Bronchial epithelial cell (primary cell): ENCODE measurements at regions not wholly inside any gene's neighbourhood (a gene's known extent, or its start where the extent isn't known, plus 50 kb on each side); places are given as distances from the start of the nearest gene placed in this dataset.
"Not testable (repeated sequence)": the region's sequence is repeated elsewhere in the genome, so short reads cannot be mapped to it uniquely, and the experiment has no call there.

ENCODE experiments used
- DNase-seq: peaks from one replicate; pipeline ENCODE4 v3.0.0-alpha.2; 2010; ENCODE audit warnings: low read depth
- FAIRE-seq: peaks from 2 replicates; lab custom pipeline; 2011; peaks lifted over from hg19 to GRCh38; lab: Jason Lieb, UNC
- H3K27me3 ChIP-seq: 2 replicates; pipeline ENCODE4 v1.5.1; 2011; ENCODE audit warnings: low read length; ENCODE audit not compliant: control insufficient read depth, insufficient read depth
- H3K36me3 ChIP-seq: 2 replicates; pipeline ENCODE4 v1.5.1; 2011; ENCODE audit warnings: low read length; ENCODE audit not compliant: control insufficient read depth, insufficient read depth
- H3K4me3 ChIP-seq: 2 replicates; pipeline ENCODE4 v1.5.1; 2011; ENCODE audit warnings: mild to moderate bottlenecking, low read depth, low read length, control low read depth
- TF ChIP-seq, protein P1 (sequence below): IDR thresholded peaks from 2 replicates; pipeline ENCODE4 v1.5.1; 2011; ENCODE audit warnings: mild to moderate bottlenecking, moderate library complexity, low read length, control low read depth, inconsistent platforms; ENCODE audit not compliant: insufficient read depth, severe bottlenecking

DNA sequence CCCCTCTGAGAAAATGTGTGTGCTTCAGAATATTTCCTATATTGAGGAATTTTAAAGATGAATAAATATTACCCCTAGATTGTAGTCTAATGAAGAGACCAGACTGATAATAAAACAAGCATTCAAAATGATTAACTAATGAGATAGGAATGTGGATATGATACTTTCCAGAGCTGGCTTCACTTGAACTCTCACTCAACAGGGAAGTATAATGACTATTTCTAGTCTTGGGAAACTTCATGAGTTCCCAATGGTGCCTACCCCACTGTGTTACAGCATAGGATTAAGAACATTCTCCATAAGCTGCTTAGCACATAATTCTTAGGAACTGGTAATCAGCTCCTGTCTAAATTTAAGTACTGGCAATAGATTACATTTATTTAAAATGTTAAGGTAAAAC is 261.5 kb upstream of the ZNF385D start:
- TF ChIP-seq, protein P1, sequence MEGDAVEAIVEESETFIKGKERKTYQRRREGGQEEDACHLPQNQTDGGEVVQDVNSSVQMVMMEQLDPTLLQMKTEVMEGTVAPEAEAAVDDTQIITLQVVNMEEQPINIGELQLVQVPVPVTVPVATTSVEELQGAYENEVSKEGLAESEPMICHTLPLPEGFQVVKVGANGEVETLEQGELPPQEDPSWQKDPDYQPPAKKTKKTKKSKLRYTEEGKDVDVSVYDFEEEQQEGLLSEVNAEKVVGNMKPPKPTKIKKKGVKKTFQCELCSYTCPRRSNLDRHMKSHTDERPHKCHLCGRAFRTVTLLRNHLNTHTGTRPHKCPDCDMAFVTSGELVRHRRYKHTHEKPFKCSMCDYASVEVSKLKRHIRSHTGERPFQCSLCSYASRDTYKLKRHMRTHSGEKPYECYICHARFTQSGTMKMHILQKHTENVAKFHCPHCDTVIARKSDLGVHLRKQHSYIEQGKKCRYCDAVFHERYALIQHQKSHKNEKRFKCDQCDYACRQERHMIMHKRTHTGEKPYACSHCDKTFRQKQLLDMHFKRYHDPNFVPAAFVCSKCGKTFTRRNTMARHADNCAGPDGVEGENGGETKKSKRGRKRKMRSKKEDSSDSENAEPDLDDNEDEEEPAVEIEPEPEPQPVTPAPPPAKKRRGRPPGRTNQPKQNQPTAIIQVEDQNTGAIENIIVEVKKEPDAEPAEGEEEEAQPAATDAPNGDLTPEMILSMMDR = no peak
- Histone ChIP-seq H3K36me3 (no peaks in the 10 kb centered on the region), H3K4me3 (no peak overlapping the region), H3K27me3 (no peaks in the 10 kb centered on the region)
- FAIRE-seq = no peak
- peak; percentile 40 for DNase-seq

DNA sequence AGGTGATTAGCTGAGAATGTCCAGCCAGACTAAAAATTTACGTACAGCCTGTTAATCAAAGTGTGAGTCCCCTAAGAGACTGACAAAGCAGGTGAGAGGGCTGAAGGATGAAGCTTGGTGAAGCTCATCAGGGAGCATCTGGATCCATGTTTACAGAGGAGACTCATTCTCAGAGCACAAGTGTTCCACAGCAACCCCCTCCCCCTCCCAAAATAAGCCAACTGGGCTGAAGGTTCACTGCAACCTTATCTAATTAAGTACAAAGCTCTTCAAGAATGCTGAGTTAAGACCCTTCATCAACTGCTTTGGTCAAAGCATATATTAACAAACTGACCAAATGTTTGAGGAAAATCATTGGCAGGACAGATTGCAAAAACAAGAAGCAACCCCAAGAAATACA is 262.6 kb upstream of the ZNF385D start:
- no peak overlapping the region for H3K4me3 ChIP-seq
- no peak for FAIRE-seq

DNA sequence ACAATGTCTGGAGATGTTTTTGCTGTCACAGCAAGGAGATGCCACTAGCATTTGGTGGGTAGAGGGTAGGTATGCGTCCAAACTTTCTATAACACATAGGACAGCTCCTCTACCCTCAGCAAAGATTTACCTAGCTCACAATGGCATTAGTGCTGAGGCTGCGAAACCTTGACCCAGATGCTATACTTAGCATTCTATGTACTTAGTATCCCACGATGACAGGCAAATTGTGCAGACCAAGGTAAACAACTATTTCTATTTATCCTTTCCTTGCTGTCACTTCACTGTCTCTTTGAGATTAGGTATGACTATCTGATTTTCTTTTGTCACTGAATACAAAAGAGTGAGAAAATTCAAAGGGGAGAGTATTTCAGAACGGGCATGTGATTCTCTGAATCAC is 265.2 kb upstream of the ZNF385D start:
- no peak for FAIRE-seq
- TF ChIP-seq, protein P1 = no peak
- Histone ChIP-seq H3K36me3 (no peaks in the 10 kb centered on the region), H3K27me3 (no peaks in the 10 kb centered on the region), H3K4me3 (no peak overlapping the region)
- DNase-seq = no peak

More for the DNA sequence above, 262.6 kb upstream of the ZNF385D start:
- TF ChIP-seq, protein P1 = no peak
- Histone ChIP-seq H3K36me3 (no peaks in the 10 kb centered on the region), H3K27me3 (no peaks in the 10 kb centered on the region)
- DNase-seq = no peak

DNA sequence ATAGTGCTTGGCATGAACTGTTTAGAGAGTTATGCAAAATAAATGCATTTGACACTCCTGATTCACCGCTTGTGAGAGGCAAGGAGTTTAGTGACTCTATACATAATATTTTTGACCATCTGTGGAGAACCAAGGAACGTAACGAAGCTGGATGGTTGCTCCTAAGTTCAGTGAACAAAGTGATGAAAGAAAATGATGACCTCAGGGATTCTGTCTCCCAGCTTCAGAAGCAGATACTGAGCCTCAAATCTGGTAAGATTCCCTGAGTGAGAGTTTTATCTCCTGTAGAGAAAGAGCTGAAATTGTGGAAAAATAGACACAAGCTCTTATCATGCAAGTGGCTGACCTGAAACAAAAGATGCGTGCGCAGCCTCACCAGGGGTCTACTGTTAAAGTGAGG is 273.6 kb upstream of the ZNF385D start:
- FAIRE-seq = not testable (repeated sequence)

DNA sequence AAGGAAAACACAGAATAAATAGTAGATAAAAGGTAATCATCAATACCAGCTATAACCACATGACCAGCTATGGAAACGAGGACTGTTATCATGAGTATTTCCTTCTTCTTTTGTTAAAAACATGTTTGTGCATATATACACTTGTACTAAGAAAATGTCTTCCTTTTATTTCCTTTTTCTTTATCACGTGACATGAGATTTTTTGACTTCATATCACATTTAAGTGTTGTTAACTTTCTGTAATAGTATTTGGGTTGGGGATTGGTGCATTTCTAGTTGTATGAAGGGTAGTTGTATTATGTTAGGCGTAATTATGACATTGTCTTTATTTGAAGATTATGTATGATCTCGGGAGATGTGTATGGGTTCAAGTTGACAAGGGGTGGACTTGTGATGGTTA is 278.5 kb upstream of the ZNF385D start:
- FAIRE-seq = no peak
- Histone ChIP-seq H3K36me3 (no peaks in the 10 kb centered on the region), H3K27me3 (no peaks in the 10 kb centered on the region), H3K4me3 (no peak overlapping the region)
- TF ChIP-seq, protein P1 = no peak
- DNase-seq = no peak

More for the DNA sequence above, 273.6 kb upstream of the ZNF385D start:
- DNase-seq, H3K27me3 ChIP-seq, H3K36me3 ChIP-seq, H3K4me3 ChIP-seq: not testable (repeated sequence)

DNA sequence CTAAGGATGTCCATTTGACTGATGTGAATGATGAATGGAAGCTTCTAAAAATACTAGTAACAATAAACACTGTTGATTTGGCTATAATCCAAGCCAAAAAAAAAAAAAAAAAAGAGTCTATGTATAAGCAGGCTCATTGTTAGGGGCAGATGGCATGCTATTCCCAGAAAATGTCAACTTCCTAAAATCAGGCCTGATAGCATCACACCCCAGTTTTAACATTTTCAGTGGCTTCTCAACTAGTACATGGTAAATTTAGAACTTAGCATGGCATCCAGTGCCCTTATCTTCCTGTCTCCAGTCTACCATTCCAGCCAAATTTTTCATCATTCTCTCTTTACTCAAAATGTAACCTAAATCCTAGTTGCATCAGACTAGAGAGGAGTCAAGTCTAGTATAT is 288.2 kb upstream of the ZNF385D start:
- TF ChIP-seq, protein P1 = no peak
- FAIRE-seq (no peak), DNase-seq (no peak)
- H3K4me3 ChIP-seq = no peak overlapping the region
- no peaks in the 10 kb centered on the region for H3K27me3 ChIP-seq
- no peaks in the 10 kb centered on the region for H3K36me3 ChIP-seq
